HEK293 (cell line): ENCODE measurements at regions not wholly inside any gene's neighbourhood (a gene's known extent, or its start where the extent isn't known, plus 50 kb on each side); places are given as distances from the start of the nearest gene placed in this dataset.

Source experiments
- CTCF ChIA-PET: fragments of 350-600 bp; formaldehyde crosslinking; extraction: SDS; loops from one replicate; lab custom pipeline; 2021; ENCODE audit warnings: antibody characterized with exemption; lab: Yijun Ruan, JAX
- POLR2A ChIA-PET: fragments of 300-600 bp; formaldehyde crosslinking; extraction: SDS; loops from one replicate; lab custom pipeline; 2020; ENCODE audit warnings: antibody characterized with exemption, inconsistent platforms; lab: Yijun Ruan, JAX
- H3K27ac ChIP-seq: fragments of 200-500 bp; sonication (Bioruptor generic); 2 replicates; pipeline ENCODE4 v1.5.1; 2014; ENCODE audit warnings: low read depth, low read length, control low read depth, inconsistent platforms; ENCODE audit errors: extremely low read depth
- H3K36me3 ChIP-seq, 2 experiments: fragments of 200-500 bp in 1 of 2; sonication (Bioruptor generic) in 1 of 2; 1 replicate in 1 of 2; 2 replicates in 1 of 2; pipeline ENCODE4 v1.5.1; 2014 to 2017; ENCODE audit warnings: inconsistent platforms in 2 of 2, low read length in 2 of 2; ENCODE audit not compliant: control insufficient read depth in 2 of 2, insufficient read depth in 1 of 2
- H3K4me1 ChIP-seq: fragments of 200-500 bp; sonication (Bioruptor generic); 2 replicates; pipeline ENCODE4 v1.5.1; 2014; ENCODE audit warnings: mild to moderate bottlenecking, low read length, inconsistent platforms; ENCODE audit not compliant: control insufficient read depth, insufficient read depth
- H3K4me3 ChIP-seq: 2 replicates; pipeline ENCODE4 v1.5.1; 2011; ENCODE audit warnings: low read depth, mild to moderate bottlenecking, control low read depth, low read length, moderate library complexity
- H3K9me3 ChIP-seq: fragments of 200-500 bp; sonication (Bioruptor generic); 2 replicates; pipeline ENCODE4 v1.5.1; 2014; ENCODE audit warnings: low read depth, low read length, inconsistent platforms; ENCODE audit not compliant: control insufficient read depth, insufficient read depth
- BCL11B ChIP-seq: fragments of 450-650 bp; formaldehyde crosslinking; IDR thresholded peaks from 2 replicates; pipeline ENCODE4 v1.5.1; 2016; ENCODE audit warnings: low read depth, missing biosample characterization, missing genetic modification characterization
- HOXD13 ChIP-seq: sonication (generic); formaldehyde crosslinking; IDR thresholded peaks from 2 replicates; pipeline ENCODE4 v1.8.0; 2022; ENCODE audit warnings: missing genetic modification reagents, borderline replicate concordance
- KLF1 ChIP-seq: fragments of 450-650 bp; formaldehyde crosslinking; IDR thresholded peaks from 2 replicates; pipeline ENCODE4 v1.5.1; 2016; ENCODE audit warnings: missing biosample characterization, missing genetic modification characterization
- KLF8 ChIP-seq: fragments of 450-650 bp; formaldehyde crosslinking; IDR thresholded peaks from 2 replicates; pipeline ENCODE4 v1.5.1; 2016; ENCODE audit warnings: missing biosample characterization, missing genetic modification characterization
- REST ChIP-seq: fragments of 450-650 bp; formaldehyde crosslinking; IDR thresholded peaks from 2 replicates; pipeline ENCODE4 v1.5.1; 2016; ENCODE audit warnings: missing biosample characterization, missing genetic modification characterization
- SP2 ChIP-seq: fragments of 450-650 bp; formaldehyde crosslinking; IDR thresholded peaks from 2 replicates; pipeline ENCODE4 v1.5.1; 2016; ENCODE audit warnings: missing biosample characterization, missing genetic modification characterization
- SP3 ChIP-seq: fragments of 450-650 bp; formaldehyde crosslinking; IDR thresholded peaks from 2 replicates; pipeline ENCODE4 v1.5.1; 2016; ENCODE audit warnings: missing biosample characterization, missing genetic modification characterization
- ZBTB8A ChIP-seq: fragments of 450-650 bp; formaldehyde crosslinking; IDR thresholded peaks from 2 replicates; pipeline ENCODE4 v1.5.1; 2016; ENCODE audit warnings: missing biosample characterization, missing genetic modification characterization
- ZNF132 ChIP-seq: fragments of 450-650 bp; formaldehyde crosslinking; IDR thresholded peaks from 2 replicates; pipeline ENCODE4 v1.5.1; 2017; ENCODE audit warnings: missing biosample characterization, missing genetic modification characterization, borderline replicate concordance
- ZNF24 ChIP-seq: fragments of 450-650 bp; formaldehyde crosslinking; IDR thresholded peaks from 2 replicates; pipeline ENCODE4 v1.5.1; 2016; ENCODE audit warnings: missing biosample characterization, missing genetic modification characterization
- ZNF292 ChIP-seq: fragments of 450-650 bp; formaldehyde crosslinking; IDR thresholded peaks from 2 replicates; pipeline ENCODE4 v1.5.1; 2016; ENCODE audit warnings: low read depth, missing biosample characterization, missing genetic modification characterization, borderline replicate concordance
- ZNF354C ChIP-seq: fragments of 450-650 bp; formaldehyde crosslinking; IDR thresholded peaks from 2 replicates; pipeline ENCODE4 v1.5.1; 2016; ENCODE audit warnings: missing biosample characterization, missing genetic modification characterization, low read depth, borderline replicate concordance
- ZNF394 ChIP-seq: fragments of 450-650 bp; formaldehyde crosslinking; IDR thresholded peaks from 2 replicates; pipeline ENCODE4 v1.5.1; 2016; ENCODE audit warnings: missing biosample characterization, missing genetic modification characterization, mild to moderate bottlenecking, moderate library complexity, borderline replicate concordance
- ZNF404 ChIP-seq: fragments of 450-650 bp; formaldehyde crosslinking; IDR thresholded peaks from 2 replicates; pipeline ENCODE4 v1.5.1; 2017; ENCODE audit warnings: missing biosample characterization, missing genetic modification characterization
- ZNF530 ChIP-seq: fragments of 450-650 bp; formaldehyde crosslinking; IDR thresholded peaks from 2 replicates; pipeline ENCODE4 v1.5.1; 2016; ENCODE audit warnings: low read depth, missing biosample characterization, missing genetic modification characterization
- ZNF548 ChIP-seq: fragments of 450-650 bp; formaldehyde crosslinking; IDR thresholded peaks from 2 replicates; pipeline ENCODE4 v1.5.1; 2016; ENCODE audit warnings: missing biosample characterization, missing genetic modification characterization
- ZNF623 ChIP-seq: fragments of 450-650 bp; formaldehyde crosslinking; IDR thresholded peaks from 2 replicates; pipeline ENCODE4 v1.5.1; 2016; ENCODE audit warnings: missing biosample characterization, missing genetic modification characterization
- ZNF658 ChIP-seq: fragments of 450-650 bp; formaldehyde crosslinking; IDR thresholded peaks from 2 replicates; pipeline ENCODE4; 2016; ENCODE audit warnings: missing biosample characterization, missing genetic modification characterization
- ZNF664 ChIP-seq: fragments of 450-650 bp; formaldehyde crosslinking; IDR thresholded peaks from 2 replicates; pipeline ENCODE4 v1.5.1; 2016; ENCODE audit warnings: missing biosample characterization, missing genetic modification characterization
- ZNF677 ChIP-seq: fragments of 450-650 bp; IDR thresholded peaks from 2 replicates; pipeline ENCODE4 v1.5.0; 2018; ENCODE audit warnings: missing biosample characterization, mild to moderate bottlenecking, missing genetic modification characterization, moderate library complexity
- ZSCAN23 ChIP-seq: fragments of 450-650 bp; formaldehyde crosslinking; IDR thresholded peaks from 2 replicates; pipeline ENCODE4 v1.5.1; 2016; ENCODE audit warnings: missing biosample characterization, missing genetic modification characterization
- ZSCAN30 ChIP-seq: fragments of 450-650 bp; IDR thresholded peaks from 2 replicates; pipeline ENCODE4 v1.5.1; 2018; ENCODE audit warnings: missing biosample characterization, mild to moderate bottlenecking, missing genetic modification characterization, moderate library complexity
- TF ChIP-seq, protein P1 (sequence below): fragments of 450-650 bp; formaldehyde crosslinking; IDR thresholded peaks from 2 replicates; pipeline ENCODE4 v1.5.1; 2016; ENCODE audit warnings: missing biosample characterization, missing genetic modification characterization
- TF ChIP-seq, protein P2 (sequence below): fragments of 450-650 bp; formaldehyde crosslinking; IDR thresholded peaks from 2 replicates; pipeline ENCODE4 v1.5.1; 2016; ENCODE audit warnings: missing biosample characterization, missing genetic modification characterization
- TF ChIP-seq, protein P3 (sequence below): fragments of 450-650 bp; formaldehyde crosslinking; IDR thresholded peaks from 2 replicates; pipeline ENCODE4 v1.5.1; 2016; ENCODE audit warnings: missing biosample characterization, missing genetic modification characterization

DNA sequence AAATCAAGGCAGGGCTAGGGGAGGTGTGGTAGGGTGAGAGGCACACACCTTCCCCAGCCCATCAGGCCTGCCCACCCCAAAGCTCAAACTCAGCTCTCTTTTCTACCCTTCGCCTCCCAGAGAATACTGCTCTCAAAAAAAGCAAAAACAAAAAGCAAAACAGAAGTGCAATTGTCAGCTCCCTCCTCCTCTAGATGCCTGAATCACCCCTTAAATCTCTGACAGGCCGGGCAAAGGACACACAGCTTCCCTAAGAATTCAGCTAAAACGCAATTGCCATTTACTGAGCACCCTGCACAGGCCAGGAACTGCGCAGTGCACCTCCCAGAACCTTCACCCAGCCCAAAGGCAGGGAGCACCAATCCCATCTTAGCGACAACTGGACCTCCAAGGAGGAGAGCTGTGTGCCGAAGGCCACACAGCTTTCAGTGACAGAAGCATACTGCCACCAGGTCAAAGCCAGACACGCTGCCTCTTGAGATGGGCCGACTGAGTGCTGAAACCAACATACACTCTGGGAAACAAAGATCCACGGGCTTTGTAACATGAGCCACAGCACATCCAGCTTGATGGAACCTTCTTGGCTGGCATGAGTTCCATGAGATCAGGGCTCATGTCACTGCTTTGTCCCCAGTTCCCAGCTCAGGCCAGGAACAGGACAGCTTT is 53.4 kb upstream of the STXBP1 start (continued):
- TF ChIP-seq KLF1 (no peak), ZBTB8A (tag by site-specific recombination) (no peak), HOXD13 (CRISPR knock-in tag) (no peak), ZNF292 (tag by site-specific recombination) (no peak), ZNF24 (no peak), BCL11B (no peak), ZNF677 (tag by site-specific recombination) (no peak), ZNF404 (tag by site-specific recombination) (no peak), KLF8 (tag by site-specific recombination) (no peak)
- TF ChIP-seq, protein P1, sequence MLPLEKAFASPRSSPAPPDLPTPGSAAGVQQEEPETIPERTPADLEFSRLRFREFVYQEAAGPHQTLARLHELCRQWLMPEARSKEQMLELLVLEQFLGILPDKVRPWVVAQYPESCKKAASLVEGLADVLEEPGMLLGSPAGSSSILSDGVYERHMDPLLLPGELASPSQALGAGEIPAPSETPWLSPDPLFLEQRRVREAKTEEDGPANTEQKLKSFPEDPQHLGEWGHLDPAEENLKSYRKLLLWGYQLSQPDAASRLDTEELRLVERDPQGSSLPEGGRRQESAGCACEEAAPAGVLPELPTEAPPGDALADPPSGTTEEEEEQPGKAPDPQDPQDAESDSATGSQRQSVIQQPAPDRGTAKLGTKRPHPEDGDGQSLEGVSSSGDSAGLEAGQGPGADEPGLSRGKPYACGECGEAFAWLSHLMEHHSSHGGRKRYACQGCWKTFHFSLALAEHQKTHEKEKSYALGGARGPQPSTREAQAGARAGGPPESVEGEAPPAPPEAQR (tag by site-specific recombination): no peak
- TF ChIP-seq, protein P2, sequence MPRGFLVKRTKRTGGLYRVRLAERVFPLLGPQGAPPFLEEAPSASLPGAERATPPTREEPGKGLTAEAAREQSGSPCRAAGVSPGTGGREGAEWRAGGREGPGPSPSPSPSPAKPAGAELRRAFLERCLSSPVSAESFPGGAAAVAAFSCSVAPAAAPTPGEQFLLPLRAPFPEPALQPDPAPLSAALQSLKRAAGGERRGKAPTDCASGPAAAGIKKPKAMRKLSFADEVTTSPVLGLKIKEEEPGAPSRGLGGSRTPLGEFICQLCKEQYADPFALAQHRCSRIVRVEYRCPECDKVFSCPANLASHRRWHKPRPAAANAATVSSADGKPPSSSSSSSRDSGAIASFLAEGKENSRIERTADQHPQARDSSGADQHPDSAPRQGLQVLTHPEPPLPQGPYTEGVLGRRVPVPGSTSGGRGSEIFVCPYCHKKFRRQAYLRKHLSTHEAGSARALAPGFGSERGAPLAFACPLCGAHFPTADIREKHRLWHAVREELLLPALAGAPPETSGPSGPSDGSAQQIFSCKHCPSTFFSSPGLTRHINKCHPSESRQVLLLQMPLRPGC (tag by site-specific recombination): no peak
- TF ChIP-seq, protein P3, sequence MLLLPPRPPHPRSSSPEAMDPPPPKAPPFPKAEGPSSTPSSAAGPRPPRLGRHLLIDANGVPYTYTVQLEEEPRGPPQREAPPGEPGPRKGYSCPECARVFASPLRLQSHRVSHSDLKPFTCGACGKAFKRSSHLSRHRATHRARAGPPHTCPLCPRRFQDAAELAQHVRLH: no peak

DNA sequence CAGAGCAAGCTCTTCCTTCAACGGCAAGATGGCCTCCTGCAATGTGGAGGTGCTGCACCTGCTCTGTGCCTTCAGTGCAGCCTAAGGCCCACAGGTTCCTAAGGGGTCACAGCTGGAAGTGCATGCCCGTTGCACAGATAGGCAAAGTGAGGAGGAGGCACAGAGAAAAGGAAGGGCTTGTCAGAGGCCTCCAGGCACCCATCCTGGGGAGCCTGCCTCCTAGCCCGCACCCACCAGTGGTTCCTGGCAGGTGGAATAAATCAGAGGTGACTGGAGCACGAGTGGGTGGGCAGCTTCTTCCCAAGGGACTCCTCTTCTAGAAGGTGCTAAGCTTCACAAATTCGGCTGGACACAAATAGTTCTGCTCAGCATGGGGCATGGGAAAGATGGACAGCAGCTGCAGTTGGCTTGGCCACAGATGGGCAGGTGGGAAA is 52.8 kb upstream of the STXBP1 start:
- no peak overlapping the region for H3K4me3 ChIP-seq
- TF ChIP-seq ZNF394 (tag by site-specific recombination) (no peak), REST (tag by site-specific recombination) (no peak), ZNF354C (tag by site-specific recombination) (no peak), ZNF623 (tag by site-specific recombination) (no peak), ZNF548 (tag by site-specific recombination) (no peak), ZSCAN30 (tag by site-specific recombination) (no peak), ZNF658 (tag by site-specific recombination) (no peak), ZNF530 (tag by site-specific recombination) (no peak), ZSCAN23 (tag by site-specific recombination) (no peak), SP3 (tag by site-specific recombination) (no peak), ZNF664 (tag by site-specific recombination) (no peak), ZNF132 (no peak), SP2 (tag by site-specific recombination) (no peak)
- TF ChIP-seq, all 188 proteins: peak for 0
- POLR2A ChIA-PET: interaction anchor here (1.5 kb wide), 1 partner anchor 8 kb away, joined by 5 read pairs; no protein-coding TSS in a partner anchor
- Histone ChIP-seq H3K27ac (no peak overlapping the region), H3K4me1 (0 out of 2 replicates have a peak, but pooled peaks cover 3% of the 10 kb centered on the region), H3K9me3 (no peaks in the 10 kb centered on the region), H3K36me3 (peaks cover 0 to 25% of the 10 kb centered on the region in 2 experiments; a peak in 1 of 3 replicates)
- CTCF ChIA-PET: interaction anchor here (0.6 to 2.6 kb wide), 6 partner anchors 23 to 1074 kb away, joined by 3 to 8 read pairs (median 4); partner anchors contain the start of gene TOR2A
